GM06990 (cell line): ENCODE measurements at regions not wholly inside any gene's neighbourhood (a gene's known extent, or its start where the extent isn't known, plus 50 kb on each side); places are given as distances from the start of the nearest gene placed in this dataset.

Source experiments
- DNase-seq: peaks from one replicate; pipeline ENCODE4 v3.0.0-alpha.2; 2011; ENCODE audit not compliant: insufficient read length; ENCODE audit errors: extremely low read depth
- H3K27me3 ChIP-seq: replicated peaks from 2 replicates; pipeline ENCODE4 v1.6.0; 2011; ENCODE audit warnings: low read length; ENCODE audit not compliant: control insufficient read depth, insufficient read depth
- H3K36me3 ChIP-seq: 2 replicates; pipeline ENCODE4 v1.5.1; 2011; ENCODE audit warnings: low read length; ENCODE audit not compliant: control insufficient read depth, insufficient read depth
- H3K4me3 ChIP-seq: replicated peaks from 2 replicates; pipeline ENCODE4 v1.5.1; 2011; ENCODE audit warnings: low read depth, mild to moderate bottlenecking, control low read depth, low read length
- TF ChIP-seq, protein P1 (sequence below): IDR thresholded peaks from 2 replicates; pipeline ENCODE4 v1.5.1; 2011; ENCODE audit warnings: low read length, control low read depth, mild to moderate bottlenecking, inconsistent platforms; ENCODE audit not compliant: insufficient read depth, poor library complexity, severe bottlenecking

DNA sequence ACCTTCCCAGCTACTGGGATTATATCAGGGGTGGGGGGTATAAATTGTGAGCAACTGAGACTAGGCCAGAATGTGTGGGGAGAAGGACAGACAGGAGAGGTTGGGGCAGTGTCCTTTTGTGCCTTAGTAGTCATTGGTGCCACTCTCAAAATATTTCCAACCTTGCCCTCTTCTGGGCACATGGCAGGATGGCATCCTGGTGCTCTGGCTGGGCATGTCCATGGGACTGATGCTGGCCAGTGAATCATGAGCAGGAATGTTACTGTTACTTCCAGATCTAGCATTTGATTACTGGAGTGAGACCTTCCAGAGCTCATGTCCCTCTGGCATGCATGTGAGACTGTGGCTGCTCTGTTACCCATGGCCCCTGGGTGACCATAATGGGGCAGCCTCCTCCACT, 151.2 kb downstream of the MATN1 start:
- Histone ChIP-seq H3K27me3 (peaks cover 5% of the 10 kb centered on the region), H3K4me3 (no peak overlapping the region), H3K36me3 (no peaks in the 10 kb centered on the region)
- TF ChIP-seq, protein P1, sequence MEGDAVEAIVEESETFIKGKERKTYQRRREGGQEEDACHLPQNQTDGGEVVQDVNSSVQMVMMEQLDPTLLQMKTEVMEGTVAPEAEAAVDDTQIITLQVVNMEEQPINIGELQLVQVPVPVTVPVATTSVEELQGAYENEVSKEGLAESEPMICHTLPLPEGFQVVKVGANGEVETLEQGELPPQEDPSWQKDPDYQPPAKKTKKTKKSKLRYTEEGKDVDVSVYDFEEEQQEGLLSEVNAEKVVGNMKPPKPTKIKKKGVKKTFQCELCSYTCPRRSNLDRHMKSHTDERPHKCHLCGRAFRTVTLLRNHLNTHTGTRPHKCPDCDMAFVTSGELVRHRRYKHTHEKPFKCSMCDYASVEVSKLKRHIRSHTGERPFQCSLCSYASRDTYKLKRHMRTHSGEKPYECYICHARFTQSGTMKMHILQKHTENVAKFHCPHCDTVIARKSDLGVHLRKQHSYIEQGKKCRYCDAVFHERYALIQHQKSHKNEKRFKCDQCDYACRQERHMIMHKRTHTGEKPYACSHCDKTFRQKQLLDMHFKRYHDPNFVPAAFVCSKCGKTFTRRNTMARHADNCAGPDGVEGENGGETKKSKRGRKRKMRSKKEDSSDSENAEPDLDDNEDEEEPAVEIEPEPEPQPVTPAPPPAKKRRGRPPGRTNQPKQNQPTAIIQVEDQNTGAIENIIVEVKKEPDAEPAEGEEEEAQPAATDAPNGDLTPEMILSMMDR = no peak
- DNase-seq = no peak

DNA sequence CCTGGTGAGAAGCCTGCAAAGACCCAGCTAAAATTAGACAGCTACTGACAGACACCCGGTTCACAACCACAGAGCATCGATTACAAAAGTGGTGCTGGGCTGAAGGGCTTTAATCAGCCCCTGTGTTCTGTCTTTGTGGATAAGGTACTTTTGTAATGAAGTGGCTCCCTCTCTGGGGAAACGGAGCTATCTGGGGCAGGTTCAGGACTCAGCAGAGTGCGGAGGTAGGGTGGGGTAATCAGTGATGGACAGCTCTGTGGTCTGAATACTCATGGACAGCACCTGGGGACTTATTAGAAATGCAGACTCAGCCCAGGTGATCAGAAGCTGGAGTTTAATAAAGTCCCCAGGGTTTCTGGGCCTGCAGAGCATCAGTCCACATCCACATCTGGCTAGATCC, 152.0 kb downstream of the MATN1 start:
- TF ChIP-seq, protein P1 = no peak
- Histone ChIP-seq H3K36me3 (no peaks in the 10 kb centered on the region), H3K4me3 (no peak overlapping the region), H3K27me3 (peaks cover 2% of the 10 kb centered on the region)
- no peak for DNase-seq

DNA sequence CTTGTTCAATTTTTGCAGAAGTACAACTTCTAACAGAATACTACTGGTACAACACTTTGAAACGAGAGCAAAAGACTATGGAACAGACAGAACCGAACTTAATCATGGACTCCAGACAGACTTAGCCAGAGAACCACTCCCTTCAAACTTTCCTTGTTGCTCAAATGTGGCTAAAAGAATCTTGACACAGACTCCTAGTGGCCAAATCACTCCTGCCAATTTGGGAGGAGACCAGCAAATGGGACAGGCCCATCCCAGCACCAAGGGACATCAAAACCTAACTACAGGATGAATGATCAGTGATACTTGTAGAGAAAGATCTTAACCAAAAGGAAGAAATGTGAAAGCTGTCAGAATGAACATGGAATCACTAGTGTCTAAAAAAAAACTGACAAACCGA, 154.0 kb downstream of the MATN1 start:
- Histone ChIP-seq H3K27me3 (peaks cover 2% of the 10 kb centered on the region), H3K4me3 (no peak overlapping the region), H3K36me3 (no peaks in the 10 kb centered on the region)
- no peak for DNase-seq
- TF ChIP-seq, protein P1 = no peak

DNA sequence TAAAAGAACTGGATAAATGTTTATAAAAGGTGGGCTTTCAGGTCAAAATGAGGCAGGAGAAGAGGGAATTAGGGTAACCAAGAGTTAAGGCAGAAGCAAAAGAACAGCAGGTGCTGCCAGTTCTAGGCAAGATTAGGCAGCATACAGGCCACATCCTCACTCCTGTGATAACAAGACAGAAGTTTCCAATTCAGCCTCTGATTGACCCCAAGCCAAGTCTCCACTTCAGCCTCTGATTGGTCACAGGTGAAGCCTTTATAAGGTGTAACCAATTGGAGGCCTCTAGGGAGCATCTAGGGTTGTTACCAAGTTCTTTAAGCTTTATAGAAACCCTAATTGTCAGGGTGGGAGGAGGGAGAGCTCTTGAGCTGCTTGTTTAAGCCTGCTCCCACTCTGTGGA, 160.8 kb downstream of the MATN1 start:
- DNase-seq = no peak
- Histone ChIP-seq H3K4me3 (no peak overlapping the region), H3K36me3 (no peaks in the 10 kb centered on the region), H3K27me3 (no peaks in the 10 kb centered on the region)
- TF ChIP-seq, protein P1 = no peak

DNA sequence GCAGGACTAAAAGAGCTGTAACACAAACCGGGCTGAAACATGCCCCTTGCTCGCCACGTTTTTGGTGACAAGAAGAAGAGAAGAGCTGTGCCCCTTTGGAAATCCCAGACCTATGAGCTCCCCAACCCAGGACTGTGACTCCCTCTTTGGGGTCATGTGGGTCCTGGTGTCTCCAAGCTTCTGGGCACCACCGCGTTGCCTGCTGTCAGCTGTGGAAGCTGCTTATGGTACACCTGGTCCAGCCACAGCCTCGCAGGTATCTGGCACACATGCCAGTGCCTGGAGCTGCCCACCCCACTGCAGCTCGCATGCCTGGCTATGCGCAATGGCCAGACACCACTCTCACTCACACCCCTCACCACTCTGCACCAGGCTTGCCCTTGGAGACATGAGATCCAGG, 171.8 kb downstream of the MATN1 start:
- Histone ChIP-seq H3K36me3 (no peaks in the 10 kb centered on the region), H3K4me3 (no peak overlapping the region), H3K27me3 (no peaks in the 10 kb centered on the region)
- TF ChIP-seq, protein P1 = no peak
- no peak for DNase-seq
